DMS153 (cell line): ENCODE measurements at regions not wholly inside any gene's neighbourhood (a gene's known extent, or its start where the extent isn't known, plus 50 kb on each side); places are given as distances from the start of the nearest gene placed in this dataset.

Experiments
- DNase-seq: peaks from one replicate; lab custom pipeline; 2025; lab: John Stamatoyannopoulos, UW

- DNase-seq = no peak
These were observed 79.9 kb upstream of the TMEM196 start for GRCh38 chr7:19853261-19853832.

- DNase-seq = peak; percentile 47
These were observed 78.8 kb upstream of the TMEM196 start for GRCh38 chr7:19852192-19852591.

- peak; percentile 65 for DNase-seq
These were observed 78.1 kb upstream of the TMEM196 start for GRCh38 chr7:19851504-19851903.

GRCh38 chr7:19834566-19834965 lies 61.1 kb upstream of the TMEM196 start:
- no peak for DNase-seq

GRCh38 chr7:19830604-19831003 lies 57.2 kb upstream of the TMEM196 start:
- no peak for DNase-seq
